Activated CD4-positive, alpha-beta T cell treated with anti-CD3 and anti-CD28 coated beads for 24 hours (primary cell): ENCODE measurements at regions not wholly inside any gene's neighbourhood (a gene's known extent, or its start where the extent isn't known, plus 50 kb on each side); places are given as distances from the start of the nearest gene placed in this dataset.
"Not testable (repeated sequence)": the region's sequence is repeated elsewhere in the genome, so short reads cannot be mapped to it uniquely, and the experiment has no call there.

Experiments
- DNase-seq, 2 donors: peaks; one replicate each; pipeline ENCODE4 v3.0.0-alpha.2; 2020; ENCODE audit warnings: low read depth in 2 of 2

GRCh38 chr12:67455236-67455635 is 186.1 kb downstream of the CAND1 start:
- no peak for DNase-seq

DNA sequence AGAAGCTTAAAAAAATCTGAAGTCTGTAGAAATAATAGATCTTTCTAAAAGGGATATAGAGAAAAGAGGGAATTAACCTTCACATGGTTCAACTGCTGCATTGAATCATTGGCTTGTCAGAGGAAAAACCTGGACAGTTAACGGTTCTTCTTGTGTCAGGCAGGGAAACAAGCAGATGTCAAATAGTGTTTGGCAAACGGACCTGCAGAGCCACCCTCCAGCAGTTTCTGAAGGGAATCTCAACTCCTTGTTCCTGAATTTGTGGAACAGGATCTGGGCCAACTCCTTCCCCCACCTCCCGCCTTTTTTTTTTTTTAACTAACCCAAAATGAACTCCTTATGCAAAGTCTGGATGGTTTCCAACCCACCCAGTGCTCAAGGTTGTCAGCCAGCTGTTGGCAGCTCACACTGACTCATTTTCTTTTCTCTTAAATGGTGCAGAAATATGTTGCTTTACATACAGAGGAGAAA is 187.3 kb downstream of the CAND1 start:
- no peak for DNase-seq

DNA sequence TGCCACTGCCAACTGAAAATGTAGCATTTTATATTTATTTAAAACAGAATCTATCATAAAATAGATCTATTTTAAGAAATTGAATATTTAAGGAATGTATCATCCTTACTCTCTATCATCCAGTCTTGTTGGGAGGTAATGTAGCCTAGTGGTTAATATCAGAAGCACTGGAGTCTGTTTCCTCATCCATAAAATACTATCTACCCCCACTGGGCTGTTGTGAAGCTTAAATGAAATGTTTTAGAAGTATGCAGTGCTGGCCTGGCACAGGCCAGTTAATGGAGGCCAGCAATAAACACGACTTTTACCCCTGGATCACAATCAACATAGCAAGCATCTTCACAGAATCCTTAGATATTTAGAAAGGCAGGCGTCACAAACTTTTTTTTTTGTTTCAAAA is 188.0 kb downstream of the CAND1 start:
- DNase-seq: no peak

DNA sequence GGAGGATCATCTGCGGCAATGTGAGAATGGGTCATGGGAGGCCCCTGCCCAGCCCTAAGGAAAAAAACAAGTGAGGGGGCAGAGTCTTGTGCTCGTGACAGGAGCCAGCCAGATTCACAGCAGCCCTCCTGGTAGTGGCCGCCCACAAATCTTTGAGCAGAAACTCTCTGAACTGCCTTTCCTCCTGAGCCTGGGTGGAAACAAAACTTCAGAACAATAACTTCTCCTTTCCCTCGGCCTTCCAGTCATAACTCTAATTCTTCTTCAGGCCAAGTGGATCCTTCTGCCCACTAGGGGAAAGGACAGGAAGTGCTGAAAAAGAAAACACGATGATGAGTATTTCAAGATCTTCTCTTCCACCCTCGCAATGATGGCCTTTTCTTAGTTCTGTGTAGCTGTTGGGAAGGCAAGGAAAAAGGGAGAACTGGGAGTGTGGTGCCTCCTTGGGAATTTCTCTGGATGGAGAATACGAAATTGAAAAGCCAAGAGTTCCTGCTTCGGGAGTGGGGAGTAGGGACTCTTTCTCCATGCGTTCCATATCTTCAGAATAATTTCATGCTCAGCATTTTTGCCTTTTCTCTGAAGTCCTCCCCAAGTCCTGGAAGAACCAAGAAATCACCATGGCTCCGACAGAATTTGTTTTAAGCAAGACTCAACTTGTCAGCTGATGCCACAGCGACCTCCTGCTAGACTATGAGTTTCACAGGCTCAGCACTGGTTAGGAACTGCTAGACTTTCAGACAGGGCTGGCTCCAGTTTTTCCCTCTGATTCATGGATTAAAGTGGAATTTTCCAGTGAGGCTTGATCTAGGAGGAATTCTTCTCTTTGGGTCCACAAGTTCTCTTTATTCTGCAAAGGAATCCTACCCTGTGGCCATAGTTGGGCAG is 188.9 kb downstream of the CAND1 start:
- no peak for DNase-seq

- DNase-seq: no peak
Measured at GRCh38 chr12:67459173-67459572, 189.4 kb upstream of the DYRK2 start.

- no peak for DNase-seq
Measured at GRCh38 chr12:67459578-67459977, 189.0 kb upstream of the DYRK2 start.

DNA sequence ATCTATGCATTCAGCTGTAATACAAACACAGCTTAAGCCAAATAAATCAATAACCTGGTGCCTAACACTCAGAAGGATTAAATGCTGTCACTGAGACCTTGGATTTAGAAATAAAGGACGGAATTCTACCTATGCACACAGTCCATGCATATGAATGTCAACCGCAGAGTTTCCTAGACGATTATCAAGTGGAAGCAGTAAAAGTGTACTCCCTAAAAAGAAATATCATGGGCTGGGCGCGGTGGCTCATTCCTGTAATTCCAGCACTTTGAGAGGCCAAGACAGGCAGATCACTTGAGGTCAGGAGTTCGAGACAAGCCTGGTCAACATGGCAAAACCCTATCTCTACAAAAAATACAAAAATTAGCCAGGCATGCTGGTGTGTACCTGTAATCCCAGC is 188.2 kb upstream of the DYRK2 start:
- no peak for DNase-seq

GRCh38 chr12:67468549-67469245 is 179.8 kb upstream of the DYRK2 start:
- no peak for DNase-seq

DNA sequence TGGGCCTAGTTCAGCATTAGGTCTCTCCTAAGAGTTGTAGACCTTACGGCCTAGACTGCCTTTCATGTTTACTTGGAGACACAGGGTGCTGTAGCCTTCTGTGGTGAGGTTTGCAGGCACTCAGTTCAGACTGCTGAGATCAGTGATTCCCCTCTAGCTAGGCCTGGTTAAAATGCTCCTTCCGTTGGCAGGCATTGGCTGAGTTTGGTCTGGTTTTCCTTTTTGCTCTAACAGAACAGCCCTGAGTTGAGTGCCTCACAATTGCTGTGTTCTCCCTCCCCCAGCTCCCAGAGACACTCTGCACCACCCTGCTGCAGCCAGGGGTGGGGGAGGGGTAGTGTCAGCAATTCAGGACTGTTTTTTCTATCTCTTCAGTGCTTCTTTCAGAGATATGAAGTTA is 178.9 kb upstream of the DYRK2 start:
- no peak for DNase-seq

DNA sequence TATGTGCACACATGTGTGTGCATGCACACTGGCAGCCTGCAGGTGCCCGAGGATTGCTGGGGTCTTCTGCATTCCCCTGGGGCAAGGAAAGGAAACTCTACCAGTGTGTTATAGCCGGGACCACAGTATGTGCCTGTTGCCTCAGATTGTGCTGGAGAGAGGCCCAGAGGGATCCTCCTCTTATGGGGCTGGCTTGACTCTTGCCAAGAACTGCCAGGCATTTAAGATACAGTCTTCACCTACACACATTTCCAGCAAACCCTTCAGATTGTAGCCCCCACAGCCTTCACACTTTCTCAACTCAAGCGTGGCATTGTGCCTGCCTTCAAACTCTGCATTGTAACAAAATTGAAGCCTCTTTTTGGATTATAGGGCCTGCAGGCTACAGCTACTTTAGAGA is 176.7 kb upstream of the DYRK2 start:
- no peak for DNase-seq

DNA sequence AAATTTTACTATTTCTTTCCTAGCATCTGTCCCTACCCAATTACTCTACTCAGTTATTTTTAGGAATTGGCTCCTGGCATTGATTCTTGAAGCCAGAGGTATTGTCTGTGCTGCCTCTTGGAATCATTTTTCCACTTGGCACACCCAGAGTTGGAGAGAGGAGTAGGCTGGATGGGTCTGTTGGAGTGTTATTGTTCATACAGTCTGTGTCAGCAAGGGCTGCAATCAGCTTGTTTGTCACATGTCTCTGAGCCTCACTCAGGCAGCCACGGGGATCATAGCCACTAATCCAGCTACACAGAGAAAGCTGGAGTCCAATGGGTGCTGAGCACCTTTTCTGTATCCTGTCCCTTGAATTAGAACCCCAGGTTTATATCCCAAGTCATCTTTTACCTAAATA is 176.0 kb upstream of the DYRK2 start:
- no peak for DNase-seq

- no peak for DNase-seq
Measured at GRCh38 chr12:67474934-67475620, 173.5 kb upstream of the DYRK2 start.

GRCh38 chr12:67475725-67476124 is 172.8 kb upstream of the DYRK2 start:
- no peak for DNase-seq

DNA sequence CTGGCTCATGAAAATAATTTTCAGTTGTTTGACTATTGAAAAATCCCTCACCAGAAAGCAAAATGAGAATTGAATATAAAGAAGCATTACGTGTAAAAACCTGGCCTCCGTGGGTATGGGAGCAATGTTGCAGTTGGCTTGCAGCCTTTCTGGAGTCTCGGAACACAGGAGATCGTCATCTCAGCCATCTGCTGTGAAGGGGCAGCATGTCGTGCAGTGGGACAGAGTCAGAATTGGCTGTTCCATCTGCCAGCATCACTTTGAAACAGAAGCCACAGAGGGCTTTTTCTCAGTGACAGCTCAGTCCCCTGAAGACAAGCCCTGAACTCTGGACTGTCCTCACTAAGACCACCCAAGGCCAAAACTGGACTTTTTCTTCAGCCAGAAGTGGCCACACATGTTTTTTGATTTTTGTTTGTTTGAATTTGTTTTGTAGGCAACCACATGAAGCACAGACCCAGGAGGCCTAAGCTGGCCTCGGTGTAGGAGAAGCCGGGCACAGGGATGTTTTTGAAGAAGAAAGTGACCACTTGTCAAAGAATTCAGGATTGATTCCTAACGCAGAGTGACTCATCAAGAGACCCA is 170.8 kb upstream of the DYRK2 start:
- no peak for DNase-seq

DNA sequence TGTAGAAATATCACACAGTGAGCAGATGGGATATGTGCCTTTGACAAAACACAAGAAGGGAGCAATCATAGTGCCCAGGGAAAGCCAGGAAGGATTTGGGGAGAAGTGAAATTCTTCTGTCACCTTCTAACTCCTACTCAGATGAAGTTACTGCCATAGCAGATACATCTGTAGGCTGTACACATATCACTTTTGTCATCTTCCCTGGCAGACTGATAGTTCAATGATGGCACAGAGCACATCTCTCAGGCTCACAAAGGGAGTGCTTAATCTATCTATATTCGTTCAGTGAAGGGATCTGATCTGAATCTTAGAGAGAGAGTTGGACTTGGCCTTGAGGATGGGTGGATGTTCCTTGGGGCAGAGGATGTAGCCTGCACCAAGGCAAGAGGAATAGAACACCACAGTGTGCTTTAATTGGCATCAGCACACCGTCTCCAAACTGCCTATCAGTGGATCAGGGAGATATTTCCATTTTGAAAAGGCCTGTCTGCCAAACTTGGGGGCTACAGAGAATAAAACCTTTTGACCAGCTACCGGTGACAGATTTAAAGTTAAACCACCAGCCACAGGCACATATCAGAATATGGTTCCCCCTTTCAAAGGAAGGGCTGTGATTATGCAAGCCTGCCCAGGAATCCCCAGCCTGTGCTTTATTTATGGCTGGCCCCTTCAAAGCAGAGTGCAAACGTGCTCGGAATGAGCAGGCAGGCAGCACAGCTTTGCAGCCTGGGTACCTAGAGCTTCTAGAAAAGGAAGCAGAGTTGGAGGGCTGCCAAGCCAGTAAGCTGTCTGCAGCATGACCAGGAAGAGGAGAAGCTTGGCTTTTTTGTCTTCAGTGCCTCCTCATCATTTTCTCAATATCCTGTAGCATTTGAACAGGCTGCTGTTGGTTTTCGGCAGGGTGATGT is 165.5 kb upstream of the DYRK2 start:
- peak; percentile 19 to 34 for DNase-seq

GRCh38 chr12:67483871-67484554 is 164.5 kb upstream of the DYRK2 start:
- no peak for DNase-seq

GRCh38 chr12:67484791-67485480 is 163.6 kb upstream of the DYRK2 start:
- DNase-seq: no peak

GRCh38 chr12:67486671-67487070 is 161.9 kb upstream of the DYRK2 start:
- DNase-seq: no peak

DNA sequence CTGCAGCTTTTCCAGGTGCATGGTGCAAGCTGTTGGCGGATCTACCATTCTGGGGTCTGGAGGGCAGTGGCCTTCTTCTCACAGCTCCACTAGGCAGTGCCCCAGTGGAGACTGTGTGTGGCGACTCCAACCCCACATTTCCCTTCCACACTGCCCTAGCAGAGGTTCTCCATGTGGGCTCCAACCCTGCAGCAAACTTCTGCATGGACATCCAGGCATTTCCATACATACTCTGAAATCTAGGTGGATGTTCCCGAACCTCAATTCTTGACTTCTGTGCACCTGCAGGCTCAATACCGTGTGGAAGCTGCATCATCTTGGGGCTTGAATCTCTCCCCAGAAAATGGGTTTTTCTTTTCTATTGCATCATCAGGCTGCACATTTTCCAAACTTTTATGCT is 160.2 kb upstream of the DYRK2 start:
- DNase-seq: not testable (repeated sequence)

DNA sequence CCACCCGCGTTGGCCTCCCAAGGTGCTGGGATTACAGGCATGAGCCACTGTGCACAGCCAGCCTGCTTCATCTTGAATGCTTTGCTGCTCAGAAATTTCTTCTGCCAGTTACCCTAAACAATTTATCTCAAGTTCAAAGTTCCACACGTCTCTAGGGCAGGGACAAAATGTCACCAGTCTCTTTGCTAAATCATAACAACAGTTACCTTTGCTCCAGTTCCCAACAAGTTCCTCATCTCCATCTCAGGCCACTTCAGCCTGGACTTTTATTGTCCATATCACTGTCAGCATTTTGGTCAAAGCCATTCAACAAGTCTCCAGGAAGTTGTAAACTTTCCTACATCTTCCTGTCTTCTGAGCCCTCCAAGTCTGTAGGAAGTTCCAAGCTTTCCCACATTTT is 159.5 kb upstream of the DYRK2 start:
- no peak for DNase-seq
